ENCODE measurements at regions not wholly inside any gene's neighbourhood (a gene's known extent, or its start where the extent isn't known, plus 50 kb on each side); places are given as distances from the start of the nearest gene placed in this dataset.

- ChIA-PET POLR2A (interaction anchor here (0.6 kb wide), 1 partner anchor 11 kb away, joined by 3 read pairs; no protein-coding TSS in a partner anchor), CTCF (no interaction called here)
- ATAC-seq (no peak), DNase-seq (ENCODE audit: low read depth in 1 of 2, low spot score in 1 of 2) (no peak), FAIRE-seq (no peak)
- Histone ChIP-seq H3K4me3 (no peak overlapping the region), H3K4me2 (no peak overlapping the region), H3K27ac (no peak overlapping the region), H3K9me3 (no peaks in the 10 kb centered on the region), H3K4me1 (no peaks in the 10 kb centered on the region)
- WGBS (ENCODE audit: missing lambda C conversion rate): 41% methylated on average over 1 of the region's 1 CpG
- TF ChIP-seq KDM1A (IDR thresholded peaks at IDR 0.05; ENCODE audit: low read depth) (no peak), RAD21 (conservative IDR thresholded peaks at IDR 0.05 in 1 of 2, IDR thresholded peaks at IDR 0.05 in 1 of 2) (no peak), CTCF (IDR thresholded peaks at IDR 0.05) (no peak), ELK1 (IDR thresholded peaks at IDR 0.05; ENCODE audit: low read depth, low read length) (no peak), JUNB (IDR thresholded peaks at IDR 0.05) (no peak), RNF2 (IDR thresholded peaks at IDR 0.05; ENCODE audit: borderline replicate concordance, low read depth) (no peak), RFX5 (IDR thresholded peaks at IDR 0.05) (no peak), FOSB (CRISPR knock-in tag; IDR thresholded peaks at IDR 0.05) (no peak), BCL3 (IDR thresholded peaks at IDR 0.05) (no peak), KDM5A (IDR thresholded peaks at IDR 0.05) (no peak), HOXA7 (CRISPR knock-in tag; IDR thresholded peaks at IDR 0.05) (no peak), EHF (CRISPR knock-in tag; IDR thresholded peaks at IDR 0.05) (no peak), JUN (IDR thresholded peaks at IDR 0.05) (no peak), CEBPB (IDR thresholded peaks at IDR 0.05) (no peak), MAX (IDR thresholded peaks at IDR 0.05) (no peak), NR3C1 (IDR thresholded peaks at IDR 0.05) (no peak), ZC3H11A (IDR thresholded peaks at IDR 0.05) (no peak), SMC3 (IDR thresholded peaks at IDR 0.05) (no peak), HDAC2 (IDR thresholded peaks at IDR 0.05) (no peak), CBX8 (IDR thresholded peaks at IDR 0.05) (no peak)
Observed at GRCh38 chr3:104561324-104561723, 805.4 kb upstream of the ALCAM start.

GRCh38 chr3:104564045-104564643, 802.6 kb upstream of the ALCAM start:
- ATAC-seq (no peak), DNase-seq (ENCODE audit: low read depth in 1 of 2, low spot score in 1 of 2) (peak; percentile 2 to 60), FAIRE-seq (no peak)
- CTCF ChIA-PET: no interaction called here
- WGBS (ENCODE audit: missing lambda C conversion rate): 40% methylated on average over 6 of the region's 6 CpGs
- Histone ChIP-seq H3K27ac (no peak overlapping the region), H3K9me3 (no peaks in the 10 kb centered on the region), H3K4me2 (no peak overlapping the region), H3K4me1 (no peaks in the 10 kb centered on the region), H3K4me3 (no peak overlapping the region)
- POLR2A ChIA-PET: no interaction called here
- TF ChIP-seq RFX5 (IDR thresholded peaks at IDR 0.05) (no peak), SMC3 (IDR thresholded peaks at IDR 0.05) (0 out of 3 replicates have a peak, but pooled peaks have one; percentile 9), CHD4 (IDR thresholded peaks at IDR 0.05; ENCODE audit: borderline replicate concordance) (no peak), JUN (IDR thresholded peaks at IDR 0.05) (no peak), HDAC2 (IDR thresholded peaks at IDR 0.05) (no peak), BCL3 (IDR thresholded peaks at IDR 0.05) (no peak), REST (IDR thresholded peaks at IDR 0.05) (no peak), POLR2A (IDR thresholded peaks at IDR 0.05; ENCODE audit: low read length) (no peak), MAX (IDR thresholded peaks at IDR 0.05) (no peak), ESRRA (IDR thresholded peaks at IDR 0.05; ENCODE audit: borderline replicate concordance, low read length) (no peak), TP53 (CRISPR knock-in tag; IDR thresholded peaks at IDR 0.05) (no peak), CTCF (IDR thresholded peaks at IDR 0.05) (peak; percentile 39)

All from A549 (cell line).